ENCODE measurements at regions not wholly inside any gene's neighbourhood (a gene's known extent, or its start where the extent isn't known, plus 50 kb on each side); places are given as distances from the start of the nearest gene placed in this dataset.

GRCh38 chr4:189600264-189600663, 340.4 kb upstream of the FRG1 start:
- no peak overlapping the region for H3K56ac ChIP-seq (ENCODE audit: extremely low read depth, insufficient read depth, low read length)
- H3K36me3 ChIP-seq (ENCODE audit: control insufficient read depth, insufficient read depth, low read length) = no peaks in the 10 kb centered on the region
- H3K4me2 ChIP-seq (ENCODE audit: low read depth, low read length) = no peak overlapping the region
- H3K4me1 ChIP-seq (ENCODE audit: control insufficient read depth, insufficient read depth, low read length) = no peaks in the 10 kb centered on the region
- no peak overlapping the region for H3K23ac ChIP-seq (ENCODE audit: low read depth, low read length)
- TF ChIP-seq FOS (IDR thresholded peaks at IDR 0.05; ENCODE audit: low read depth, low read length) (no peak), CHD1 (IDR thresholded peaks at IDR 0.05; ENCODE audit: low read depth, low read length) (no peak), RFX5 (IDR thresholded peaks at IDR 0.05; ENCODE audit: low read depth, low read length) (no peak), POLR2A (IDR thresholded peaks at IDR 0.05; ENCODE audit: low read depth, low read length) (no peak), ELK1 (IDR thresholded peaks at IDR 0.05; ENCODE audit: borderline replicate concordance, low read depth, low read length) (no peak), RCOR1 (IDR thresholded peaks at IDR 0.05; ENCODE audit: insufficient replicate concordance, low read length) (no peak), MXI1 (IDR thresholded peaks at IDR 0.05; ENCODE audit: borderline replicate concordance, low read depth, low read length) (no peak)
- TF ChIP-seq, protein P1, sequence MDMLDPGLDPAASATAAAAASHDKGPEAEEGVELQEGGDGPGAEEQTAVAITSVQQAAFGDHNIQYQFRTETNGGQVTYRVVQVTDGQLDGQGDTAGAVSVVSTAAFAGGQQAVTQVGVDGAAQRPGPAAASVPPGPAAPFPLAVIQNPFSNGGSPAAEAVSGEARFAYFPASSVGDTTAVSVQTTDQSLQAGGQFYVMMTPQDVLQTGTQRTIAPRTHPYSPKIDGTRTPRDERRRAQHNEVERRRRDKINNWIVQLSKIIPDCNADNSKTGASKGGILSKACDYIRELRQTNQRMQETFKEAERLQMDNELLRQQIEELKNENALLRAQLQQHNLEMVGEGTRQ (IDR thresholded peaks at IDR 0.05; ENCODE audit: low read depth, low read length) = no peak
- 40% methylated on average over 3 of the region's 6 CpGs; no CpG with 5 or more reads in 1 of the 2 experiments for WGBS, 2 experiments (ENCODE audit: extremely low coverage in 2 of 2, insufficient read length in 1 of 2)
- ATAC-seq (ENCODE audit: low read depth) (no peak), DNase-seq (no peak)
- no peak overlapping the region for H2AK9ac ChIP-seq (replicated peaks; ENCODE audit: low read depth, low read length, poor library complexity)
- intact Hi-C loops (cut with micrococcal nuclease) (no loop called here), dilution Hi-C loops (cut with HindIII; ENCODE audit: low sequenced_read_pairs, unreplicated experiment) (no loop called here), in situ Hi-C loops (cut with MboI; ENCODE audit: low sequenced_read_pairs) (no loop called here)
- H3K9me1 ChIP-seq (ENCODE audit: insufficient read depth, low read length) = no peaks in the 10 kb centered on the region
- no peaks in the 10 kb centered on the region for H3K27me3 ChIP-seq (ENCODE audit: control insufficient read depth, insufficient read depth, low read length)
- H2BK15ac ChIP-seq (ENCODE audit: low read depth, low read length) = no peak overlapping the region
- no peak overlapping the region for H2BK120ac ChIP-seq (ENCODE audit: low read depth, low read length)
- no peaks in the 10 kb centered on the region for H3K79me1 ChIP-seq (ENCODE audit: low read depth in 1 of 2, low read length in 2 of 2)
- no peak overlapping the region for H4K91ac ChIP-seq (ENCODE audit: insufficient read depth, low read depth, low read length)
- BruUV-seq (replicated peaks) = no TSS peak
- no peak overlapping the region for H2AK5ac ChIP-seq (ENCODE audit: low read depth, low read length)
- no peak overlapping the region for H2BK5ac ChIP-seq (ENCODE audit: low read depth, low read length, poor library complexity, severe bottlenecking)
- H3K9ac ChIP-seq (ENCODE audit: low read depth, low read length) = no peak overlapping the region
- ChIA-PET POLR2A (ENCODE audit: unreplicated experiment) (no interaction called here), CTCF (no interaction called here)
- no peak overlapping the region for H3K4ac ChIP-seq (ENCODE audit: low read depth, low read length)
- H4K20me1 ChIP-seq (ENCODE audit: insufficient read depth, low read length) = no peaks in the 10 kb centered on the region
- H2AFZ ChIP-seq (replicated peaks; ENCODE audit: low read length, poor library complexity) = no peak overlapping the region
- H4K8ac ChIP-seq (ENCODE audit: low read depth in 2 of 2, low read length in 2 of 2) = no peak overlapping the region
- no peak overlapping the region for H3K14ac ChIP-seq (replicated peaks; ENCODE audit: low read depth, low read length)
- no peak overlapping the region for H2BK20ac ChIP-seq (ENCODE audit: low read depth, low read length)
- H3K18ac ChIP-seq (ENCODE audit: low read depth, low read length) = no peak overlapping the region
- H3K4me3 ChIP-seq (ENCODE audit: insufficient read depth, low read depth, low read length) = no peak overlapping the region
- no peak overlapping the region for H3K27ac ChIP-seq (ENCODE audit: insufficient read depth, low read length)
- no peak overlapping the region for H4K5ac ChIP-seq (ENCODE audit: low read depth, low read length)
- H3K9me3 ChIP-seq (ENCODE audit: control insufficient read depth, insufficient read depth, low read length) = peaks cover 16% of the 10 kb centered on the region; the same call in 1 of the 2 replicates

All from IMR-90 (cell line).